ENCODE measurements at regions not wholly inside any gene's neighbourhood (a gene's known extent, or its start where the extent isn't known, plus 50 kb on each side); places are given as distances from the start of the nearest gene placed in this dataset.
"Not testable (repeated sequence)": the region's sequence is repeated elsewhere in the genome, so short reads cannot be mapped to it uniquely, and the experiment has no call there.

DNA sequence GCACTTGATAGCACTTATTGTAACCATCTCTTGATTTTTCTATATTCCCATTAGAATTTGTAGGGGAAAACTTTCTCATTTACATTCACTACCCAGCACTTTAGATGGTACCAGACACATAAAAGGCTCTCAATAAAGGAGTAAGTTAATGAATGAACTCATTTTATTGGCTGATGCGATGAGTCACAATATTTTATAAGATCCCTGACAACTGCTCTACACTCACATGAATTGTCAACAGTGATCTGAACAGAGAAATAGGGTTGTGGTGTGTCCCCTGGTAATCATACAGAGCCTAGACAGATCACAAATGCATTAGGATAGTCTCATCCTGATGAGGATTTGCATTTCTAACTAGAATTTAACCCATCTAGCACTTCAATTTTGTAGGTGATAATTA lies 567.6 kb upstream of the ARPP21 start:
- intact Hi-C loops (cut with micrococcal nuclease): no loop called here

DNA sequence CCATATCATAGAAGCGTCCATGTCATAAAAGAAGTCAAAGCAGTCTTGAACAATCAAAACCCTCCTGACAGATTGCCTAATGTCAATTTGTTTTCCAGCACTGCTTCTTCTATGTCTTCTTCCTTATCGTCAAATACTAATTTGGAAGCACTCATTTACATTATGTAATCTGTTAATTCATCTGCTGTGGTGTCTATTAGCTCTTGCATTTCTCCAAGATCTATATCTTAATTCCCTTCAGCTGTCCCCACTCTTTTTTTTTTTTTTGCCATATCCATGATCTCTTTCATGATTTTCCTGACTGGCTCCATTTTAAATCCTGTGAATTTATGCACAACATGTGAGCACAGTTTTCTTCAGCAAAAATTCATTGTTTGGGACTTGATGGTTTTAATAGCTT lies 560.5 kb upstream of the ARPP21 start:
- intact Hi-C loops (cut with micrococcal nuclease): no loop called here

DNA sequence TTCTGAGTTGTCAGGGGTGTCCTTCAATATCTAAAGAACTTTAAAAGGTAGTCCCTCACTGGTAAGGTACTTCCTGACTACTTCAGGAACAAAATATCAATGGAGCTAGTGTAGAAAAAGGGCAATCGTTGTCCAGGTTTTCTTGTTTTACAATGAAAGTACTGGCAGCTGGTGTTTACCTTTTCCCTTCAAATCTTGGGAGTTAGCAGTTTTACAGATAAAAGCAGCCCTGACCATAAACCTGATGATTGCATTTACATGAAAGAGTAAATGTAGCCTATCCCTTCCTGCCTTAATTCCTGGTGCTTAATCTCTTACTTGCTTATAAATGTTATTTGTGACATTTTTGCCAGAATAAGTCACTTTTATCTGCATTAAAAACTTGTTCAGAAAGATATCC lies 559.9 kb upstream of the ARPP21 start:
- intact Hi-C loops (cut with micrococcal nuclease): no loop called here

DNA sequence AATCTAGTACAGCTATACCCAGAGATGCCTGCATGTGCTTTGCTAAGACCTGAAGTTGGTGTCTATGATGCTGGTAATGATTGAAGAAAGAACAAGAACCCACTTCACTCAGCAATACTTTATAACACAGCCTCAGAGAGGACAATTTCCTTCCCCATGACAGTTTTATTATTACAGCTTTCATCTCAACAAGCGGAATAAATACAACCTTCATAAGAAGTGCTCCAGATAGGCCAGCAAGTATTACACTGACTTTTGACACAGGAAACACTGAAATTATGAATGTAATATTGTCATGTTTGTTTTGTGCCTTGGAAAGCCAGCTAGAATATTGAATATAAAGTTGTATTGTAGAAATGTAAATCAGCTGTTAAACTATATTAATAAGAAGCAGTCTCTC lies 557.4 kb upstream of the ARPP21 start:
- intact Hi-C loops (cut with micrococcal nuclease): no loop called here

DNA sequence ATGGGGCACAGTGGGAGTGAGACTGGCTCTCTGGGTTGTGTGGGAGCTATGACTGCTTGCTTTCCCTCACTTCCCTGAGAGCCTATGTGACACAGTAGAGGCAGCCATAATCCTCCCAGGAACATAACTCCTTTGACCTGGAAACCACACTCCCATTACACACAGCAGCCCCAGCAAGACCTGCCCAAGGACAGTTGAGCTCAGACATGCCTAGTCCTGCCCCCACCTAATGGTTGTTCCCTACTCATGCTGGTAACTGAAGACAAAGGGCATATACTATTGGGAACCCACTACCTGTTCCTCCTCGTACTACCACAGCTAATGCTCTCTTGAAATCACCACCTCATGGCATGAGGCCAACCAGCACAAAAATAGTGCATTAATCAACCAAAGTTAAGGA lies 550.4 kb upstream of the ARPP21 start:
- intact Hi-C loops (cut with micrococcal nuclease): no loop called here

DNA sequence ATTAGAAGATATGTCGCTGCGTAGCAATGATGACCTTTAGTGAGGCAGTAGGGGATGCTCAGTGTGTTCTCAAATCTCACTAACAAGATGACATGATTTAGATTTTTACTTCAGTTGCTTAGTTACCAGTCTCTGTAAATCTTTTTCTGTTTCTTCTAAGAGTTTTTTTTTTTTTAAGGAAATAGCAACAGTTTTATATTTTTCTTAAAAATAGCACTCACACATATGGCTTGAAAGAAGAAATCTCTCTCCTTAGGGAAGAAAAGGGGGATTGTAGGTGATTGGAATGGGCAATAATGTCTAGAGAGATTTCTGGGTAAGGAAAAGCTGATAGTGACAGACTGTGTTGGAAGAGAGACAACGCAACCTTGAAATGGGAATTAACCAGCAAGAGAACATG lies 524.6 kb upstream of the ARPP21 start:
- intact Hi-C loops (cut with micrococcal nuclease): no loop called here

DNA sequence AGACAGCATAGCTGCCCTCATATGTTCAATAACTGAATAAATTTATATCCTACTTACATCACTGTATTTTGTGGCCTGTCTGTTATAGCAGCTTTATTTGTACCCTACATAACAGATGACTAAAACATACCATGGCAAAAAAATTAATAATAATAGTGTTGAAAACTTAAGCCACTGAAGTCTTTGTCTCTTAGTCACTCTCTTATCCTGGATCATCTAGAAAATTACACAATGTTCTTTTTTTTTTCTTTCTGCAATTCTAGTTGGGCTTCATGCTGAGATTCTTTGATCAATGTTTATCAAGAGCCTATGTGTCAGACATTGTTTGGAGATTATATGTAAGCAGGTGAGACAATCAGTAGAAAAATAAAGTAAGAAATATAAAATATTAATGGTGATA lies 519.3 kb upstream of the ARPP21 start:
- intact Hi-C loops (cut with micrococcal nuclease): no loop called here

DNA sequence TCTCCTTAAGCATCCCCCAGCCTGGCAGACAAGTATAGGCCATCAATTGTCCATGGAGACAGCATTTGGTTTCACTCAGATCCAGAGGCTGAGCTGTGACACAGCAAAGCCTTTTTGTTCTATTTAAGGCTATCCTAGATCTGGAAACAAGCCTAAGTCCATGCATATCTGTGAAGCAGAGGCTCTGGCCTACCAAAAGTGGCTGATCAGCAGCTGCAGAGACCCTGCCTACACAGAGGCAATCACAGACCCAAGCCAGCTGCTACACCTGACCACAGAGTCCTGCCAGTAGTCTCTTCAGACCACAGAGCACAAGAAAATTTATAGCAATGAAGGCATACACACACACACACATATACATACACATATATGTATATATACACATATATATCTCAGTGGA lies 501.7 kb upstream of the ARPP21 start:
- intact Hi-C loops (cut with micrococcal nuclease): no loop called here

DNA sequence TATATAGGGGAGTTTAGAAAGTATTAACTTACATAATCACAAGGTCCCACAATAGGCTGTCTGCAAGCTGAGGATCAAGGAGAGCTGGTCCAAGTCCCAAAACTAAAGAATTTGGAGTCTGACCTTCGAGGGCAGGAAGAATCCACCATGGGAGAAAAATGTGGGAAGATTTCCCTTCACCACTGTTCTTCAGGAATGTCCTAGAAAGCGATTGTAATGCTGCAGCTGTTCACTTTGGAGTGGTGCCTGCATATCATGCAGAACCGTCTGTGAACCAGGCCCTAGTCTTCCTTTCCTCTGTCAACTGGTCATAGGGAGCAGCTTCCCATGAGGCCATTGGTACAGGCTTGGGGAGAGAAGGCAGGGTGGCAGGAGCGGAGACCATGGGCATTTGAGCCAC lies 497.9 kb upstream of the ARPP21 start:
- intact Hi-C loops (cut with micrococcal nuclease): no loop called here

DNA sequence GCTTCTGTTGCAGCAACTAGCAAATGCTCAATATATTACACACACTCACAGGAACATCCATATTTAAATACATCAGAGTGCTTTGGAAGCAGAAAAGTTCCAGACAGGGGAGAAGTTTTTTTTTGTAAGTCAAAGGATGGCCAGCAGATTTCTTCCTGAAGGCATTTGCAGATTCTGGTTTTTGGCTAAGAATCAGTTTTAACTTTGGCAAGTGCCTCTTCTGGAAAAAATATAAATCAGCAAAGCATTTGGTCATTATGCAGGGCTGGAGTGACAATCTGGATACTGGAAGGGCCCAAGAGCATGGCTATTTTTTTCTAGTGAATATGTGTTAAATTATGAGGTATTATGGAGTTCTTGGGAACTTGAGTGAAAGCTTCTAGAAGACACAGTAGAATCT lies 495.3 kb upstream of the ARPP21 start:
- intact Hi-C loops (cut with micrococcal nuclease): no loop called here

DNA sequence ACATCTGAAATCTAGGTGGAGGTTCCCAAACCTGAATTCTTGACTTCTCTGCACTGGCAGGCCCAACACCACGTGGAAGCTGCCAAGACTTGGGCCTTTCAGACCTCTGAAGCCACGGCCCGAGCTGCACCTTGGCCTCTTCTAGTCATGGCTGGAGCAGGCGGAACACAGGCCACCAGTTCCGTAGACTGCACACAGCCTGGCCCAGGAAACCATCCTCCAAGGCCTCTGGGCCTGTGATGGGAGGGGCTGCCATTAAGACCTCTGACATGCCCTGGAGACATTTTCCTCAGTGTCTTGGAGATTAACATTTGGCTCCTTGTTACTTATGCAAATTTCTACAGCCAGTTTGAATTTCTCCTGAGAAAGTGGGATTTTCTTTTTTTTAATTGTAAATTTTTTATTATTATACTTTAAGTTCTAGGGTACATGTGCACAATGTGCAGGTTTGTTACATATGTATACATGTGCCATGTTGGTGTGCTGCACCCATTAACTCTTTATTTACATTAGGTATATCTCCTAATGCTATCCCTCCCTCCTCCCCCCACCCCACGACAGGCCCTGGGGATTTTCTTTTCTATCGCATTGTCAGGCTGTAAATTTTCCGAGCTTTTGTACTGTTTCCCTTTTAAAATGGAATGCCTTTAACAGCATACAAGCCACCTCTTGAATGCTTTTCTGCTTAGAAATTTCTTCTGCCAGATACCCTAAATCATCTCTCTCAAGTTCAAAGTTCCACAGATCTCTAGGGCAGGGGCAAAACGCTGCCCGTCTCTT lies 492.9 kb upstream of the ARPP21 start:
- intact Hi-C loops (cut with micrococcal nuclease): not testable (repeated sequence)

DNA sequence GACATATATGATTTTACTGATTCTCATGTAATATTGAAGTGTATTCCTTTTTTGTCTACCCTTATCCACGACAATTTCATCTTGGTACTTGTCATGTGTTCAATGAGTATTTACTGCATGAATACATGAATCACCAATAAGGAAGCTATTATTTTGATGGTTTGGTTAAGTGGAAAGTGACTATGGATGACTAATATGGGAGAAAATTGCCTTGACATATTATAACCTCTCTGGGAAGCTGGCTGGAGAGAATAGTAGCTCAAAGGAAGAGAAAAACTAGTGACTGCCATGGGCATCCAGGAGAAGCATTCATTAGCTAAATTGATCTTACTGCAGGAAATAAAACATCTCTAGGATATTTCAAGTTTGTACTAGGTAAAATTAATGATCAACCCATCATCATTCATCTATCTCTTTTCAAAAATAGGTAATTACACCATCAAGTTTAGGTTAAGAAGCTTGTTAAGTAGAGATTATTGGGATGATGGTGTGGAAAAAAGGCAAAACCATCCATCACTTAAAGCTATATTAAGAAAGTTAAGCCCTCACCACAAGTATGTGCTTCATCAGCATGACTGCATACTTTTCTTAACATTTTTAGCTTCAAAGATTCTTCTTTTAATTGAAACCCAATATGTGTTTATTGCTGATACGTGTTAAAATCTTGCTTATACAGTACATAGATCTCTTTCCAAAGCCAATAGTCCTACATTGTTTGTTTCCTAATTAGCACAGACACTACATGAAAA lies 455.2 kb upstream of the ARPP21 start:
- intact Hi-C loops (cut with micrococcal nuclease): no loop called here

DNA sequence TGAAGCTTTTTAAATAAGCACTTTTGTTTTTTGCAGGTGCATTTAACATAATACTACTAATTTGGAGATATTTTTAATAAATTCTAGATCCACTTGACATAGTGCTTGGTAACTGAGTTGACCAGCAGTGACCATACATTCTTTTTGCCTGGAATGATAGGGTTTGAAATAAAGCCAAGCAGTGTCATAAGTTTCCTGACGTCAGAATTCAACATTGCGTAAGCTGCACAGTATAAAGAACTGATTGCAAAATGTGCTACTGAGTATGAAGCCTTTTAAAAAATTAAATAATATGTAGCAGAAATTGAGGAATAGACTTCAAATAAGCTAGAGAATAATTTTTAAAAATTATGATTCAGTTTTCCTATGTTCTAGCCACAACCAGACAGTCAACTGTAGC lies 454.6 kb upstream of the ARPP21 start:
- intact Hi-C loops (cut with micrococcal nuclease): no loop called here

DNA sequence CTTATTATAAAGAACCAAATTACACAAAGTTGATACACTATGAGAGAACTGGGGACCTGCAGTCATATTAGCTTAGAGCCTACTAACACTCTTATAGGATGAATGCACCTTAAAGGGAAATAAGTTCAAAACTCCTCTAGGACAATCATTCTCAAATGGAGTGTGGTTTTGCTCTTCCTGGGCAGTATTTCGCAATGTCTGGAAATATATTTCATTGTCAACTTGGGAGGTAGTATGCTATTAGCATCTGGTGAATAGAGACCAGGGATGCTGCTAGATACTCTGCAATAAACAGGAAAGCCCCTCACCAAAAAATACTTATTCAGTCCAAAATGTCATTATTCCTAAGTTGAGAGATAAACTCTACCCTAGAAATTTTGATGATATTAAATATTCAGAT lies 451.4 kb upstream of the ARPP21 start:
- intact Hi-C loops (cut with micrococcal nuclease): no loop called here

DNA sequence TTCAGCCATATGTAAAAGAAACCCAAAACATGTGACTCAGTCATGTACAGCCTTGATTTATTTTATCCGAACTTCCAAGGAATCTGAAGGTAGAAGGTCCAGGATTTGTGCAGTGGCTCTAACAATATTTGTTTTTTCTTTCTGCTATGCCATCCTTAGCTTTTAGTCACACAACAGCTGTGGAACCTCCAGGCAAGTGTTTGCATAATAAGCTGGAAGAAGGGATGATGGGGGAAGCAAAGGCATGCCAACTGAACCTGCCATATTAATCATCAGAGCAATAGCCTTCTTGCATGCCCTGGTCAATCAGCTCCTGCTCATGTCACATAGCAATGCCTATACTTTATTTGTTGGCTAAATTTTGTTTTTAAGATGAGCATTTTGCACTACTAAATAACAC lies 444.7 kb upstream of the ARPP21 start:
- intact Hi-C loops (cut with micrococcal nuclease): no loop called here

DNA sequence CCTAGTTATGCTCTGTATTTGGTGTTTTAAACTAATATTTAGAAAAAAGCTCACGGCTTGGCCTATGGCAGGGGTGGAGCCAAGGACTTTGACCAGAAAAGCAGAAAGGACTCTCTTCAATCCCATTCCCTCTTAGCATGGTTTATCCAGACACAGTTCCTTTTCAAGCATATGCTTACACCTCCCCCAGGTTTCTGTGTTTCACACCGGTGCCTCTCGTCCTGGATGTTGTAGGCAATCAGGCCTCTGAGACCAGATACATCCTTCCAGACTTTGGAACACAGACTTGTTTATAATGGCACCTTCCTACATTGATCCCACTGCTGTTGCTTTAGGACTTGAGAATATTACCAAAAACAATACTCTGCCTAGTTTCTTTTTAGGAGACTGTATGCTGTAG lies 440.5 kb upstream of the ARPP21 start:
- intact Hi-C loops (cut with micrococcal nuclease): no loop called here

DNA sequence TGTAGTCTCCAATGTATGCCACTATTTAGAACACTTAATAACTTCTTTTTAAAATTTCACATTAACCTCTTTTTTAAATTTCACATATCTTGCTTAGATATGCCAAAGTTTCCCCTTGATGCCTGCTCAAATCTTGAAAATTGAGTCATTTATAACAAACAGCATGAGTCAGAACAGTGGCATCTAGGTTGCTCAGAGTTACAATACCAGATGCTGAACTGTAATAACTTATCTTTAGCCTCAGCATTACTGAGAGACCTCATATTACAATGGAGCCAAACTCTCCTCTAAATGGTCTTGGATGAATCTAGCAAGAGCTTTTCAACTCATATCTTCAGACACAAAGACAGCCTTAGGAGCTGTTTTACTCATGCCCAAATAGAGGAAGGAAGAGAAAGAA lies 439.3 kb upstream of the ARPP21 start:
- intact Hi-C loops (cut with micrococcal nuclease): no loop called here

DNA sequence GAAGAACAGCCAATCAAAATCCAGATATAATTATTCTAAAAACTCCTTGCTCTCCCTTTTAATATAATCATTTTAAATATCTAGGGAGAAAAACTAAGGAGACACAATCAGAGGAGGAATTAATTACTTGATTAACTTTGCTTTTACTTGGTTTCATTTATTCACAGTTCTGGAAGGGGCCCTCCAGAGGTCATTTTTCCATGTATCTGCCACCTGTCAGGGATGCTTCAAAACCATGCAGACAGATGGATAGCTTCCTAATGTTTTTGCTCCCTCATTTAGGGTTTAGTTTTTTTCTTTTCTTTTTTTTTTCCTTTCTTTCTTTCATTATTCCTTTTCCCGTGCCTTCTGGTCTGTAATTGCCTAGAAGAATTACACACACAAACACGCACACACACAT lies 438.1 kb upstream of the ARPP21 start:
- intact Hi-C loops (cut with micrococcal nuclease): no loop called here

DNA sequence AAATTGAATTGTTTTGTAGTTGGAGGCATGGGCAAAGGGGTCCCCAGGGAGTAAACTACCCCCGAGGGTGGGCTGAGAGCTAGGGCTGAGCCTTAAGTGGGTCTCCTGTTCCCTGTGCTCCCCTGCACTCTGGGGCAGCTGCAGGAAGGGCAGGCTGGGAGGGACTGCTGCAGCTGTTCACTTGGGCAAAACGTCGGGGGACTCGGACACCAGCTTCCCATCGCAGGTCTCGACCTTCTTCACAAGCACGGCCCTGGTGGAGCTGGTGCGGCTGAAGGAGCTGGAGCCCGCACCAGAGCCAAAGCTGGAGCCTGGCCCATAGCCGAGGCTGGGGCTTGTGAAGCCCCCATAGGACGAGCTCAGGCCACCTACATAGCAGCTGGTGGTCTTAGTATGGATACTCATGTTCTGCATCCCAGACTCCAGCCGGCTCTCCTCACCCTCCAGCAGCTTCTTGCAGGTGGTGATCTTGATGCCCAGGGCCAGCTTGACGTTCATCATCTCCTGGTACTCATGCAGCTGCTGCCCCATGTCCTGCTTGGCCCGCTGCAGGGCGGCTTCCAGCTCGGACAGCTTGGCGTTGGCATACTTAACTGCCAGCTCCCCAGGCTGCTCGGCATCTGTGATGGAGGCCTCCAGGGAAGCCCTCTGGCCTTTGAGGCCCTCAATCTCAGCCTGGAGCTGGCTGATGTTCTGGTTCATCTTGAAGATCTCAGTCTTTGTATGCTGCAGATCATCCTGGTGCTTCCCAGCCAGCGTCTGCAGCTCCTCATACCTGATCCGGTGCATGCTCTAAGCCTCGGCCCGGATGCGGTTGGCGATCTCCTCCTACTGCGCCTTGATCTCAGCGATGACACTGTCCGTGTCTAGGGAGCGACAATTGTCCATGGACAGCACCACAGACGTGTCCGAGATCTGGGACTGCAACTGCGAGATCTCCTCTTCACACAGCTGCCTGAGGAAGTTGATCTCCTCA lies 423.5 kb upstream of the ARPP21 start:
- intact Hi-C loops (cut with micrococcal nuclease): no loop called here

DNA sequence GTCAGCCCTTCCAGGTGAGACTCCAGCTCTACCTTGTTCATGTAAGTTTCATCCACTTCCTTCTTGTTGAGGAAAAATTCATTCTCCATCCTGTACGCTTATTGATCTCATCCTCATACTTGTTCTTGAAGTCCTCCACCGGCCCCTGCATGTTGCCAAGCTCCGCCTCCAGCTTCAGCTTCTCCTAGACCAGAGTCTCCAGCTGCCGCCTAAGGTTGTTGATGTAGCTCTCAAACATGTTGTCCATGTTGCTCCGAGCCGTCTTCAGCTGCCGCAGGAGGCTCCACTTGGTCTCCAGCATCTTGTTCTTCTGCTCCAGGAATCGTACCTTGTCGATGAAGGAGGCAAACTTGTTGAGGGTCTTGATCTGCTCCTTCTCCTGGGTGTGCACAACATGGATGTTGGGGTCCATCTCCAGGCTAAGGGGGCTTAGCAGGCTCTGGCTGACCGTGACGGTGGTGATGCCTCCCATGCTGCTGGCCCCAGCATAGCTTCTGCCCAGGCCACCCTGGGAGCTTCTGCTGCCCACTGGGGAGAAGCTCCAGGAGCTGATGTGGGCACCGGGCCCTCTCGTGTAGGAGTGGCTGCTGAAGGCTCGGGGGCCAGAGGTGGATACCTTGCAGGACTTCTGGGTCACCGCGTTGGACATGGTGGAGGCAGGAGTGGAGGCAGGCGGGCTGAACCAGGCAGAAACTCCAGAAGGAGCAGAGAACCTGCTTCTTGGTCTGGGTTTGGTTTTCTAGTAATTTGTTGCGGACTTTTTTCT lies 422.6 kb upstream of the ARPP21 start:
- intact Hi-C loops (cut with micrococcal nuclease): no loop called here

Data from T-helper 1 cell treated with Interleukin-12 subunit alpha and Interleukin-12 subunit beta and Interleukin-4 antibody, amounts not matched to agents 30 ng/mL and 1 ng/mL, for 36 hours (primary cell).